Activated T-helper 2 cell treated with anti-CD3 and anti-CD28 coated beads, Interferon-gamma antibody, Interleukin-2, Interleukin-4, amounts not matched to agents 10 μg/mL and 5 μg/mL and 100 μg/mL, durations not matched to agents 14 hours and 24 hours and 36 hours (primary cell): ENCODE measurements at regions not wholly inside any gene's neighbourhood (a gene's known extent, or its start where the extent isn't known, plus 50 kb on each side); places are given as distances from the start of the nearest gene placed in this dataset.

Experiments
- DNase-seq: peaks from one replicate; pipeline ENCODE4 v3.0.0; 2021; ENCODE audit warnings: low spot score
- H3K27ac Mint-ChIP-seq: one replicate; pipeline ENCODE4 v1.8.0; 2021; ENCODE audit warnings: mixed read lengths
- H3K27me3 Mint-ChIP-seq: one replicate; pipeline ENCODE4 v1.8.0; 2021; ENCODE audit warnings: low read depth, mixed read lengths
- H3K36me3 Mint-ChIP-seq: one replicate; pipeline ENCODE4 v1.8.0; 2021; ENCODE audit warnings: low read depth, mixed read lengths
- H3K4me1 Mint-ChIP-seq: one replicate; pipeline ENCODE4 v1.8.0; 2021; ENCODE audit warnings: low read depth, mixed read lengths
- H3K4me3 Mint-ChIP-seq: one replicate; pipeline ENCODE4 v1.8.0; 2021; ENCODE audit warnings: low read depth, mild to moderate bottlenecking, moderate library complexity, mixed read lengths
- H3K9me3 Mint-ChIP-seq: one replicate; pipeline ENCODE4 v1.8.0; 2021; ENCODE audit warnings: mixed read lengths
- intact Hi-C: fragments of 100-400 bp; cut with micrococcal nuclease; formaldehyde crosslinking; loops from one replicate; pipeline ENCODE4 v1.15.1; 2023

DNA sequence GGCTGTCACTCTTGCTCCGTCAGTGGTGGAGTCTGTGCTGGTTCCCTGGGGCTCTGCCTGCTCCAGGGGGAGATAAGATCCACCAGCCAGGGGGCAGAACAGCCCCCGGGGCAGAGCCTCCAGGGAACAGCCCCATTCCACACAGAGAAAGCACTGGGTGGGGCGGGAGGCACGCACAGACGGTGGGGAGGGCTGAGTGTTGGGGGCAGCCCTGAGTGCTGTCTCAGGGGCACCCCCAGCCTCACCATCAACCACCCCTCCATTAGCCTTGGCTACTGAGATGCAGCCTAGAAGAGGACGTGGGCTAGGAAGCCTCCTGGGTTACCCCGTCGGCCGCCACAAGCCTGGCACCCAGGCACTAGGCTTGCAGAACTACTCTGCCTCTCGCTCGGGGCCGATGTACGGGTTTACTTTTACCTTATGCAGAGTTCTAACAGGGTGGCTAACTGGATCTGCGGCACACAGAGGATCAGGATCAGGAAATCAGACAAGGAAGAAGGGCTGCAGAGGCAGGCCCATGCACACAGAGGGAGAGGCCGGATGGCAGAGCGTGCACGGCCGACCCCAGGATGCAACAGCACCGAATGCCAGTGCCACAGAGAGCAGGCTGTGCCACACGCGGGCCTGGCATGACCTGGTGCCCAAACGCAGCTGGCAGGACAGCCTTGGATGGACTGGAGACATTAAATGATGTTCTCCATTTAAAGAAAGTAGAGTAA, 140.5 kb downstream of the CTTN start:
- Mint-ChIP-seq H3K9me3 (peaks cover 11% of the 10 kb centered on the region), H3K27me3 (no peaks in the 10 kb centered on the region), H3K36me3 (no peaks in the 10 kb centered on the region), H3K4me3 (no peak overlapping the region), H3K27ac (no peak overlapping the region), H3K4me1 (no peaks in the 10 kb centered on the region)
- intact Hi-C loops: no loop called here
- no peak for DNase-seq

DNA sequence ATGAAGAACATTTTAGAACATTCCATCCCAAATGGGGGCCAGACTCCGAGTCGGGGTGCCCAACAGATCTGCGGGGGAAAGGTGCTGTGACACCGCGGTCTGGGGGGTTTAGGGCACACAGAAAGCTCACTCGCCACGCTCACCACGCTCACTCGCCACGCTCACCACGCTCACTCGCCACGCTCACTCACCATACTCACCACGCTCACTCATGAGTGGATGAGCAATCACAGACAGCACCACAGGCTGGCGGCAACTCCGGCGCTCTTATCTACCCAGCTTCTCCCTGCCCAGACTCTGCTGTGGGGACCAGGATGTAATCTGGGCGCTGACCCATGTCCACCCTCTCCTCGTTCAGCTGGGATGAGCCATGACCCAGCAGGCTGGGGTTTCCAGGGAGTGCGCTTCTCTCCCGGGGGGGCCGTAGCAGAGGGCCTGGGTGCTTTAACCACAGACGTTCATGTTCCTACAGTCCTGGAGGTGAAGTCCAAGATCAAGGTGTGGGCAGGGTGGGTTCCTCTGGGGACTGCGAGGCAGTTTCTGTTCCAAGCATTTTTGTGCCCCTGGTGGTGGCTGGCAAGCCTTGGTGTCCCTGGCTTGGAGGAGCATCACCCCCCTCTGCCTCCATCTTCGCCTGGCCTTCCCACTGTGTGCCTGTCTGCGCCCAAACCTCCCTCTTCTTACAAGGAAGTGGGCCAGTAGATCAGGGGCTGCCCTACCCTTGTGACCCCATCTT, 141.2 kb downstream of the CTTN start:
- no peaks in the 10 kb centered on the region for H3K36me3 Mint-ChIP-seq
- intact Hi-C loops: no loop called here
- no peak for DNase-seq

DNA sequence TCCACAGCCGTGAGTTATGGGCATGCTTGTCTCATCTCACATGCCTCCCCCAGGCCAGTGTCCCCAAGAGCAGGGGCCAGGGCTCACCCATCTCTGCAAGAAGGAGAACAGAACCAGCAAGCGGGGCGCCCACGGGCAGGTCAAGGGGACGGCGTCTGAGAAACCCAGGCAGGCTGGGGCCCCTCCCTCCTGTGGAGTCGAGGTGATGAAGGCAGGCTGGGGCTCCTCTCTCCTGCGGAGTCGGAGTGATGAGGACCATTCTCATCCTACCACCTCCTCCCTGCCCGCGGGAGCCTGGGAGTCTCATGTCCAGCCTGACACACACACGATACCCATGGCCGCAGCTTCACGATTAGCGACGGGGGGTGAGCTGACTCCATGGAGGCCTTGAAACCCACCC, 141.9 kb downstream of the CTTN start:
- Mint-ChIP-seq H3K4me1 (no peaks in the 10 kb centered on the region), H3K4me3 (no peak overlapping the region), H3K9me3 (peaks cover 3% of the 10 kb centered on the region), H3K36me3 (no peaks in the 10 kb centered on the region), H3K27ac (no peak overlapping the region), H3K27me3 (no peaks in the 10 kb centered on the region)
- intact Hi-C loops: no loop called here
- DNase-seq: no peak

More for the DNA sequence above, 141.2 kb downstream of the CTTN start:
- H3K4me3 Mint-ChIP-seq: no peak overlapping the region
- peaks cover 6% of the 10 kb centered on the region for H3K9me3 Mint-ChIP-seq
- no peaks in the 10 kb centered on the region for H3K27me3 Mint-ChIP-seq
- H3K4me1 Mint-ChIP-seq: no peaks in the 10 kb centered on the region
- no peak overlapping the region for H3K27ac Mint-ChIP-seq

- Mint-ChIP-seq H3K27me3 (no peaks in the 10 kb centered on the region), H3K27ac (no peak overlapping the region), H3K36me3 (no peaks in the 10 kb centered on the region), H3K4me3 (no peak overlapping the region), H3K4me1 (no peaks in the 10 kb centered on the region), H3K9me3 (no peaks in the 10 kb centered on the region)
- DNase-seq: no peak
- intact Hi-C loops: no loop called here
Measured at GRCh38 chr11:70541176-70541575, 142.8 kb downstream of the CTTN start.

GRCh38 chr11:70541699-70542098, 143.4 kb downstream of the CTTN start:
- Mint-ChIP-seq H3K27ac (no peak overlapping the region), H3K27me3 (no peaks in the 10 kb centered on the region)

GRCh38 chr11:70542406-70542805, 144.1 kb downstream of the CTTN start:
- Mint-ChIP-seq H3K36me3 (no peaks in the 10 kb centered on the region), H3K4me3 (no peak overlapping the region), H3K4me1 (no peaks in the 10 kb centered on the region), H3K9me3 (no peaks in the 10 kb centered on the region), H3K27ac (no peak overlapping the region), H3K27me3 (no peaks in the 10 kb centered on the region)
- DNase-seq: no peak
- intact Hi-C loops: no loop called here

More at GRCh38 chr11:70541699-70542098, 143.4 kb downstream of the CTTN start:
- no peak for DNase-seq
- H3K36me3 Mint-ChIP-seq: no peaks in the 10 kb centered on the region
- intact Hi-C loops: no loop called here
- no peak overlapping the region for H3K4me3 Mint-ChIP-seq
- no peaks in the 10 kb centered on the region for H3K4me1 Mint-ChIP-seq
- no peaks in the 10 kb centered on the region for H3K9me3 Mint-ChIP-seq

- Mint-ChIP-seq H3K4me3 (no peak overlapping the region), H3K36me3 (no peaks in the 10 kb centered on the region), H3K27me3 (no peaks in the 10 kb centered on the region), H3K9me3 (no peaks in the 10 kb centered on the region), H3K27ac (no peak overlapping the region), H3K4me1 (no peaks in the 10 kb centered on the region)
- intact Hi-C loops: no loop called here
- DNase-seq: no peak
Measured at GRCh38 chr11:70542811-70543210, 144.5 kb downstream of the CTTN start.

DNA sequence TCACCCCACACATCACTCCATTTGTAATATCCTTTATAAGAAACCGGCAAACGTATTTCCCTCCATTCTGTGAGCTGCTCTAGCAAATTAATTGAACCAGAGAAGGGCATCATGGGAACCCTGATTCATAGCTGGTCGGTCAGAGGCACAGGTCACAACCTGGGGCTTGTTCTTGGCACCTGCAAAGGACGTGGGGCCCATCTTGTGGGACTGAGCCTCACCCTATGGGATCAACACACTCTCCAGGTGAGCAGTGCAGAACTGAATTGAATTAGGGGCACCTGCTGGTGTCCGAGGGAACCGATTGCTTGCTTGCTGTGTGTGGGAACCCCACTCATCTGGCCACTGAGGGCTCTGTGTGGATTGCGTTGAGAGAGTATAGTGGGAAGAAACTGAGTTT, 145.3 kb downstream of the CTTN start:
- no peak overlapping the region for H3K27ac Mint-ChIP-seq
- no peaks in the 10 kb centered on the region for H3K27me3 Mint-ChIP-seq

DNA sequence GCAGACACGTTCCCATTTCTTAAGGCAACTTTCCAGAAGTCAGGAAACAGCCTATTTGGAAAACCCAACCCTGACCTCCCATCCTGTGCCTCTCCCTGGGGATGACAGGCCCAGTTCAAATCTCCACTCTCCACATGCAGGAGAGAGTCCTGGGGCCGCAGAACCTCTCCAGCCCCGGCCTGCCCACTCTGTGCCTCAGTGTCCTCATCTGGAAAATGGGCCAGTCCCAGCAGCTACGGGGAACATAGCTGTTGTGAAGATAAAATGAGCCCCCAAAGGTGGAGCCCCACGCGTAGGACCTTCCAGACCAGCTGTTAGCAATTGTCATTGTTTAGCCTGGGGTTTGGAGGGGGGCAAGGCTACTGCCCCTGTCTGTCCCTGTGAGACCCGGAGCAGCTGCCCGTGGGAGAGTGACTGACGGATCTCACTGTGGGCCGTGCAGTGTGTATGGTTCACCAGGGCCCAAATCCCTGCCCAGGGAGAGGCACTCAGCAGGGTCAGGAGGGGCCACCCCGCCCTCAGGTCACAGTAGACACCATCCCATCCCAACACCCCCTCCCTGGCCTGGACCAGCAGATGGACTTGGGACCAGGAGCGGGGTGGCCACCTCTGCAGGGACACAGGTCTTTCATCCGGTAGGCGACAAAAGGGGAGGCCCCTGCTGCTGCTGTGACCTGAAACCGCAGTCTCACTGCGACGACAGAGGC, 145.9 kb downstream of the CTTN start:
- intact Hi-C loops: no loop called here
- no peaks in the 10 kb centered on the region for H3K9me3 Mint-ChIP-seq
- H3K4me3 Mint-ChIP-seq: no peak overlapping the region
- H3K27ac Mint-ChIP-seq: no peak overlapping the region
- DNase-seq: no peak
- no peaks in the 10 kb centered on the region for H3K4me1 Mint-ChIP-seq
- H3K36me3 Mint-ChIP-seq: no peaks in the 10 kb centered on the region
- no peaks in the 10 kb centered on the region for H3K27me3 Mint-ChIP-seq

More for the DNA sequence above, 145.3 kb downstream of the CTTN start:
- Mint-ChIP-seq H3K9me3 (no peaks in the 10 kb centered on the region), H3K4me1 (no peaks in the 10 kb centered on the region), H3K4me3 (no peak overlapping the region), H3K36me3 (no peaks in the 10 kb centered on the region)
- no peak for DNase-seq
- intact Hi-C loops: no loop called here

GRCh38 chr11:70544774-70545609, 146.7 kb downstream of the CTTN start:
- DNase-seq: no peak
- Mint-ChIP-seq H3K9me3 (no peaks in the 10 kb centered on the region), H3K4me3 (no peak overlapping the region), H3K27ac (no peak overlapping the region), H3K4me1 (no peaks in the 10 kb centered on the region), H3K27me3 (no peaks in the 10 kb centered on the region), H3K36me3 (no peaks in the 10 kb centered on the region)
- intact Hi-C loops: no loop called here

DNA sequence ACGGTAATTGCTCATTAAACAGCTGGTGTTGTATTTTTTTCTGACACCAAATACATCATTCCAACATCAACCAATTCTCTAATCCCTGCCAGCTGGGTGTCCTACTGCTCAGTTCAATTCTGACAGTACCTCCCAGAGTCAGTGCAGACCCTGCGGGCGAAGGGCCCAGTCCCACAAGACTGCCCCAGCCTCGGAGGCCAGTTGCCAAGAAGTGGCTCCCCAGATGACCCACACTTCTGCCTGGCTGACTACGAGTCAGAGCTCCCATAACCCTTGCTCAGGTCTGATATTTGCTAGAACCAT, 147.2 kb downstream of the CTTN start:
- H3K4me1 Mint-ChIP-seq: no peaks in the 10 kb centered on the region
- intact Hi-C loops: no loop called here
- no peak overlapping the region for H3K27ac Mint-ChIP-seq
- H3K9me3 Mint-ChIP-seq: no peaks in the 10 kb centered on the region
- H3K4me3 Mint-ChIP-seq: no peak overlapping the region
- H3K36me3 Mint-ChIP-seq: no peaks in the 10 kb centered on the region
- H3K27me3 Mint-ChIP-seq: no peaks in the 10 kb centered on the region
- no peak for DNase-seq

- no peak for DNase-seq
- Mint-ChIP-seq H3K4me1 (no peaks in the 10 kb centered on the region), H3K36me3 (no peaks in the 10 kb centered on the region), H3K27me3 (no peaks in the 10 kb centered on the region), H3K4me3 (no peak overlapping the region), H3K9me3 (no peaks in the 10 kb centered on the region), H3K27ac (no peak overlapping the region)
- intact Hi-C loops: no loop called here
Measured at GRCh38 chr11:70546191-70546940, 148.0 kb downstream of the CTTN start.
